ENCODE measurements at regions not wholly inside any gene's neighbourhood (a gene's known extent, or its start where the extent isn't known, plus 50 kb on each side); places are given as distances from the start of the nearest gene placed in this dataset.
A peak's percentile ranks its signal among the peaks of the same experiment; 100 is the strongest.

- TF ChIP-seq CHAMP1 (IDR thresholded peaks at IDR 0.05) (peak; percentile 80), SPI1 (IDR thresholded peaks at IDR 0.05; ENCODE audit: borderline replicate concordance, low read depth, low read length) (no peak), NCOA4 (IDR thresholded peaks at IDR 0.05; ENCODE audit: partially characterized antibody) (no peak), ETS1 (conservative IDR thresholded peaks at IDR 0.05; ENCODE audit: control insufficient read depth, low read depth, low read length) (no peak), ZNF518B (CRISPR knock-in tag; IDR thresholded peaks at IDR 0.05) (no peak), RNF2 (IDR thresholded peaks at IDR 0.05) (no peak), NR2C2 (CRISPR knock-in tag; IDR thresholded peaks at IDR 0.05) (no peak), NR2C2 (tag; IDR thresholded peaks at IDR 0.05) (peak; percentile 53; the same call in 1 of the 2 replicates), MAFG (tag; conservative IDR thresholded peaks at IDR 0.05) (no peak), NR1H2 (CRISPR knock-in tag; IDR thresholded peaks at IDR 0.05) (no peak), MCM2 (IDR thresholded peaks at IDR 0.05; ENCODE audit: low read depth) (no peak), THAP12 (CRISPR knock-in tag; IDR thresholded peaks at IDR 0.05) (no peak), ZKSCAN8 (CRISPR knock-in tag; IDR thresholded peaks at IDR 0.05) (no peak), HDGF (IDR thresholded peaks at IDR 0.05) (no peak), MCM3 (IDR thresholded peaks at IDR 0.05) (no peak), TCF15 (CRISPR knock-in tag; IDR thresholded peaks at IDR 0.05) (no peak), ZNF764 (CRISPR knock-in tag; IDR thresholded peaks at IDR 0.05; ENCODE audit: low read depth) (no peak)
These were observed 131.9 kb upstream of the LYPLAL1 start (continued) for GRCh38 chr1:219041818-219042217.
